HG03521 (cell line): ENCODE measurements at regions not wholly inside any gene's neighbourhood (a gene's known extent, or its start where the extent isn't known, plus 50 kb on each side); places are given as distances from the start of the nearest gene placed in this dataset.

Experiments
- ATAC-seq: cut with Tn5 transposase; IDR thresholded peaks from one replicate; pipeline ENCODE4 v1.9.1; 2021; ENCODE audit warnings: mild to moderate bottlenecking, moderate library complexity; ENCODE audit not compliant: unreplicated experiment

GRCh38 chr7:96416116-96416515 is 94.2 kb upstream of the SLC25A13 start:
- no peak for ATAC-seq

GRCh38 chr7:96415293-96415940 is 93.5 kb upstream of the SLC25A13 start:
- ATAC-seq = no peak

- peak; percentile 84 for ATAC-seq
Measured at GRCh38 chr7:96414931-96415292, 93.0 kb upstream of the SLC25A13 start.

GRCh38 chr7:96410126-96410839 is 88.4 kb upstream of the SLC25A13 start:
- no peak for ATAC-seq

- ATAC-seq = no peak
Measured at GRCh38 chr7:96408881-96409280, 87.0 kb upstream of the SLC25A13 start.

DNA sequence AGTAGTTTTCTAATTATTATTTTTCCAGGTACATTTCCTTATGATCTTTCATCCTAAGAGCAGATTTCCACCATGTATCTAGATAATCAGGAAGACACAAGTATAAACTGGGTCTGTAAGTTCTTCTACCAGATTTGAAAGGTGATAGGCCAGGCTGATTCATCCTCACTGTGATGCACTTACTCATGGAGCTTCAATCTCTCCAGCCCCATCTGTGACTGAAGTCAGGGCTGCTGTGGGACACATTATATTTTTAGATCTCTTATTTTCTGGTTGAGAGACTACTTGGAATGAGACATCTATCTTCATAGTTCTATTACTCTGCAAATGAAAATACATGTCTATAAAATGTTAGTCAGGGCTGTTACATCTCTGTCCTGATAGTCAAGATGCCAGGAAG is 85.5 kb upstream of the SLC25A13 start:
- ATAC-seq = no peak

- no peak for ATAC-seq
Measured at GRCh38 chr7:96402913-96403312, 81.0 kb upstream of the SLC25A13 start.

- no peak for ATAC-seq
Measured at GRCh38 chr7:96401200-96401599, 79.3 kb upstream of the SLC25A13 start.

DNA sequence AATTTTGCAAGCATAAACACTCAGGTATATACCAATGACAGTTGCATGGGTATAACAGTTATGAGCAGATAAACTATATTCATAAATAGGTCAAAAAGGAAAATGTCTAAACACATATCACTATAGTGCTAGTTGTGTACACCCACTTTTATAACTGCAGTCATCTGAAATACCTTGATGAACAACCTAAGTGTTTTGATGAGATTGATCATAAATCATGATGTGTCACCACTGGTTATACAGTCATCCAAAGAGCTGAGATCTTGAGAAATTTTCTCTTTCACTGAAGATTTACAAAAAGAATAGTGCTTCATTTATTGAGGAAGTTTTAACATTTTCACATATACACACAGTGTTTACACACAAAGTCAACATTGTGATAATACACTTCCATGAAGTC is 78.6 kb upstream of the SLC25A13 start:
- no peak for ATAC-seq

DNA sequence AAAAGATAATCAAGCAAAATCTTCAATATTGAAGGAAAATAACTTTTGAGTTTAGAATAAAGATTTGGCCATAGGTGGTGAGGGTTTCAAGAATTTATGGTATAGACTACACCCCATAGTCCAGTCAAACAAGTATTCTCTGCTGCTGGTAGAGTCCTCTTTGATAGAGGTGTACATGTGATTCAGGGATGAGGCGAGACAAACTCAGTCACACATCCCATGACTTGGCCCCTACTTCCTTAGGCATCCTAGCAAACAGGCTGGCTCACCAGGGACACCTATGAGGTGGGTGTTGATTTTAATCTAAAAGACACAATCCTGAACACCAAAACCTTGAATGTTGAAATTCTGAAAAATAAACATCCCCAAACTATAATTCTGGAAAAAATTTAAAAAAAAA is 78.1 kb upstream of the SLC25A13 start:
- ATAC-seq = no peak

DNA sequence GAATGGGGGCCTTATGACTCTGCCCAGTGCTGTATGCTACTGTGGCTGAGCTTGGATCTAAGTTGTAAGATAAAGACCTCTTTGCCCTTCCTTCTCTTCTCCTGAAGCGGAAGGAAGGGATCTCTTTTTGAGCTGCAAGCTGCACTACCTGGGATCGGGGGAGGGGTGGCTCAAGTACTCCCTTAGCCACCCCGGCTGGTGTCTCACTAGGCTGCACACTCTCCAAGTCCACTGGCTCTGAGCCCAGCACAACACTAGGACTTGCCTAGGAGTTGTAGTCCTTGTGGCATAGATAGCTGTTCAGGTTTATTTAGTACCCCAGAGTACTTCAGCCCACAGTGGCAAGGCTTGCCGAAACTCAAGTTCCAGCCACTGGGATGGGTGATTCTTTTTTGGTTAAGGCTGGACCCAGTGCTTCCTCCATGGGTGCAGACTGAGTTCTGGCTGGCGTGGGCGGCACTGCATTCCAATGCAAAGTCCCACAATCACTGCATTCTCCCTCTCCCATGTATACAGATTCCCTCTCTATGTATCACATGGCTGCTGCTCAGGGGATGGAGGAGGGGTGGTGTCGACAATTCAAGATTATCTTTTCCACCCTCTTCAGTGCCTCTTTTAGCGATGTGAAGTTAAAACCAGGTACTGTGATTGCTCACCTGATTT is 76.2 kb upstream of the SLC25A13 start:
- no peak for ATAC-seq

GRCh38 chr7:96388620-96389383 is 66.9 kb upstream of the SLC25A13 start:
- no peak for ATAC-seq

DNA sequence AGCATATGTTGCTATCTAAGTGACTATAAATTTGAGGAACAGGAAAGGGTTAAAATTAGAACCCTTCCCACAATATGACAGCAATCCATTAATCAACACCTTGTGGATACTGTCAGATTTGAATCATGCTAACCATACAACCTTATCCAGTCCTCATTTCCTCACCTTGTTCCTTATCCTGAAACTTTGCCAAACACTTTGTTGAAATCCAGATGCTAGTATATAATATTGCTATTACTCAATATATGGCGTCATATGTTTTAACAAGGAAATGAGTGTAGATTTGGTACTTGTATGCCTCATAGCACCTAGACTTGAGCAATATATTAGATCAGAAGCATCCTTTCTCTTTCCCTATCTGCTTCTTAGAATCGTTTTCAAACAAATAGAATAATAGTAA is 66.3 kb upstream of the SLC25A13 start:
- no peak for ATAC-seq

DNA sequence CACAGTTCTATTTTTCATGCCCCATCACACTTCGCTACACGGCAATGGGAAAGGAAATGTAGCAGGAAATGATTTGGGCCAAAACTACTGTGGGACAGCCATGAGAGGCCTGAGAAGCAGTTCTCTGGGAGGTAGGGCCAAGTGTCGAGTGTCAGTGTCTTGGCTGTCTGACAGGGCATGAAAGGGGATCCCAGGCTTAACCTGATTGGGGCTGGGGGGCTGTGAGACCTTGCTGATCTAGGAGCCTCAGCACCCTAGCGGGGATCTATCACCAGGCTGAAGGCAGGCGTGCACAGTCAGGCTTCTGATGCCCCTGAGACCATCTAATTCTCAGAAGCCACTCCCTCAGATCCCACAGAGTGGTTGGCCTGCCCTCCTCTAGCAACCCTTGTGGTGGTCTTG is 58.2 kb upstream of the SLC25A13 start:
- ATAC-seq = no peak

DNA sequence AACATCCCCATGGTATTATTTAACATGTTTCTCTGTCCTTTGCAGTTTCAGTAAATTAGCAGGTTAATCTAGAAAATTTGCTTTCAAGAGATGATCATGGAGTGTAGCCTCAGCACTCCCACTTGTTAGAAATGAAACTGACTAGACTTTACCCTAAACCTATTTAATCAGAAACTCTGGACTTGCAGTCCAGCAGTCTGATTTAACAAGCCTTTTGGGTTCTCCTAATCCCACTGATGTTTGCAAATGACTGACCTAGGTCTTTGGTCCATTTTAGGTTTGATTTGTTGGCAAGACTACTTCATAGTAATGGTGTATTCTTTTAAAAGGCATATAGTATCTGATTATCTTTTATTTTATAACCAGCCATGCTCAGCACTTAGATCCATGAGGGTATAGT is 55.5 kb upstream of the SLC25A13 start:
- ATAC-seq = no peak
